ENCODE measurements at regions not wholly inside any gene's neighbourhood (a gene's known extent, or its start where the extent isn't known, plus 50 kb on each side); places are given as distances from the start of the nearest gene placed in this dataset.

DNA sequence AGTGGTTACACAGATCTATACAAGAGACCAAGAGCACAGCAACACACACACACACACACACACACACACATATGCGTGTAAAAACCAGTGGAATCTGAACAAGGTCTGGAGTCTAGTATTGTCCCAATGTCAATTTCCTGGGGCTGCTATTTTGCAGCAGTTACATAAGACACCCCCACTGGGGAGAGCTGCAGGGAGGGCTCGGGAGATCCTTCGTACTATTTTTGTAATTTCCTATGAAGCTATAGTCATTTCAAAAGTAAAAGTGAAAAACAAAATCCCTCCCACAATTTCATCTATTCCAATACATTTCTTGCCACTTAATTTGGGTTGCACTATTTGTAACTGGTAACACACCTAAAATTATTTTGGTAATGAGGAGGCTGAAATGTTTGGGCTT lies 68.5 kb downstream of the C16orf95 start (continued):
- TF ChIP-seq, protein P1, sequence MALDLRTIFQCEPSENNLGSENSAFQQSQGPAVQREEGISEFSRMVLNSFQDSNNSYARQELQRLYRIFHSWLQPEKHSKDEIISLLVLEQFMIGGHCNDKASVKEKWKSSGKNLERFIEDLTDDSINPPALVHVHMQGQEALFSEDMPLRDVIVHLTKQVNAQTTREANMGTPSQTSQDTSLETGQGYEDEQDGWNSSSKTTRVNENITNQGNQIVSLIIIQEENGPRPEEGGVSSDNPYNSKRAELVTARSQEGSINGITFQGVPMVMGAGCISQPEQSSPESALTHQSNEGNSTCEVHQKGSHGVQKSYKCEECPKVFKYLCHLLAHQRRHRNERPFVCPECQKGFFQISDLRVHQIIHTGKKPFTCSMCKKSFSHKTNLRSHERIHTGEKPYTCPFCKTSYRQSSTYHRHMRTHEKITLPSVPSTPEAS (tag by site-specific recombination; IDR thresholded peaks at IDR 0.05) = no peak
- TF ChIP-seq ZBTB17 (tag by site-specific recombination; IDR thresholded peaks at IDR 0.05) = no peak
- TF ChIP-seq, protein P2, sequence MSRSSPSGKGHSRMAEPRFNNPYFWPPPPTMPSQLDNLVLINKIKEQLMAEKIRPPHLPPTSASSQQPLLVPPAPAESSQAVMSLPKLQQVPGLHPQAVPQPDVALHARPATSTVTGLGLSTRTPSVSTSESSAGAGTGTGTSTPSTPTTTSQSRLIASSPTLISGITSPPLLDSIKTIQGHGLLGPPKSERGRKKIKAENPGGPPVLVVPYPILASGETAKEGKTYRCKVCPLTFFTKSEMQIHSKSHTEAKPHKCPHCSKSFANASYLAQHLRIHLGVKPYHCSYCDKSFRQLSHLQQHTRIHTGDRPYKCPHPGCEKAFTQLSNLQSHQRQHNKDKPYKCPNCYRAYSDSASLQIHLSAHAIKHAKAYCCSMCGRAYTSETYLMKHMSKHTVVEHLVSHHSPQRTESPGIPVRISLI (tag by site-specific recombination; IDR thresholded peaks at IDR 0.05) = no peak

DNA sequence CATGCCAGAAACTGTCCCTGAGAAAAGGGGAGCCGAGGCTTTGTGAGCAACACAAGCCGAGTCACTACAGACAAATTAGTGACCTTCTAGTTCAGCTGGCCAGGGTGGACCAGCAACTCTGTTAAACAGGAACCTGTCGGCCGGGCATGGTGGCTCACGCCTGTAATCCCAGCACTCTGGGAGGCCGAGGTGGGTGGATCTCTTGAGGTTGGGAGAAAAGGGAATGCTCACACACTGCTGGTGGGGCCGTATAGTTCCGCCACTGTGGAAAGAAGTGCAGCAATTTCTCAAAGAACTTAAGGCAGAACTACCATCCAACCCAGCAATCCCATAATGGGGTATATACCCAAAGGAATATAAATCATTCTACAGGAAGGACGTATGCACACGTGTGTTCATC lies 67.8 kb downstream of the C16orf95 start:
- Histone ChIP-seq H3K27ac (ENCODE audit: extremely low read depth, low read depth, low read length) (no peak overlapping the region), H3K9me3 (ENCODE audit: control insufficient read depth, insufficient read depth, low read depth, low read length) (no peaks in the 10 kb centered on the region), H3K4me1 (ENCODE audit: control insufficient read depth, insufficient read depth, low read length) (peaks cover 10% of the 10 kb centered on the region), H3K36me3 (ENCODE audit: control insufficient read depth in 2 of 2, insufficient read depth in 1 of 2, low read length in 2 of 2) (no peaks in the 10 kb centered on the region), H3K4me3 (ENCODE audit: low read depth, low read length) (no peak overlapping the region)
- TF ChIP-seq IKZF3 (tag by site-specific recombination; IDR thresholded peaks at IDR 0.05) (no peak), ZNF548 (tag by site-specific recombination; IDR thresholded peaks at IDR 0.05) (no peak), ZBTB8A (tag by site-specific recombination; IDR thresholded peaks at IDR 0.05) (no peak), ZNF350 (tag by site-specific recombination; IDR thresholded peaks at IDR 0.05) (no peak), ZNF677 (tag by site-specific recombination; IDR thresholded peaks at IDR 0.05) (no peak), ZNF544 (tag by site-specific recombination; IDR thresholded peaks at IDR 0.05) (no peak), ZNF629 (tag by site-specific recombination; IDR thresholded peaks at IDR 0.05) (no peak), ZNF169 (tag by site-specific recombination; IDR thresholded peaks at IDR 0.05) (no peak), ZNF510 (tag by site-specific recombination; IDR thresholded peaks at IDR 0.05; ENCODE audit: insufficient replicate concordance) (no peak), SP7 (tag by site-specific recombination; IDR thresholded peaks at IDR 0.05) (no peak), ZNF391 (tag by site-specific recombination; IDR thresholded peaks at IDR 0.05; ENCODE audit: borderline replicate concordance, low read depth) (no peak), ZNF701 (tag by site-specific recombination; IDR thresholded peaks at IDR 0.05) (no peak), ZNF48 (tag by site-specific recombination; IDR thresholded peaks at IDR 0.05) (no peak), ZNF585B (tag by site-specific recombination; IDR thresholded peaks at IDR 0.05) (no peak), ZNF132 (tag by site-specific recombination; IDR thresholded peaks at IDR 0.05; ENCODE audit: borderline replicate concordance) (no peak)
- TF ChIP-seq, protein P3, sequence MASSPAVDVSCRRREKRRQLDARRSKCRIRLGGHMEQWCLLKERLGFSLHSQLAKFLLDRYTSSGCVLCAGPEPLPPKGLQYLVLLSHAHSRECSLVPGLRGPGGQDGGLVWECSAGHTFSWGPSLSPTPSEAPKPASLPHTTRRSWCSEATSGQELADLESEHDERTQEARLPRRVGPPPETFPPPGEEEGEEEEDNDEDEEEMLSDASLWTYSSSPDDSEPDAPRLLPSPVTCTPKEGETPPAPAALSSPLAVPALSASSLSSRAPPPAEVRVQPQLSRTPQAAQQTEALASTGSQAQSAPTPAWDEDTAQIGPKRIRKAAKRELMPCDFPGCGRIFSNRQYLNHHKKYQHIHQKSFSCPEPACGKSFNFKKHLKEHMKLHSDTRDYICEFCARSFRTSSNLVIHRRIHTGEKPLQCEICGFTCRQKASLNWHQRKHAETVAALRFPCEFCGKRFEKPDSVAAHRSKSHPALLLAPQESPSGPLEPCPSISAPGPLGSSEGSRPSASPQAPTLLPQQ (tag by site-specific recombination; IDR thresholded peaks at IDR 0.05) = no peak
- TF ChIP-seq, protein P2 (tag by site-specific recombination; IDR thresholded peaks at IDR 0.05) = no peak
- TF ChIP-seq, protein P4, sequence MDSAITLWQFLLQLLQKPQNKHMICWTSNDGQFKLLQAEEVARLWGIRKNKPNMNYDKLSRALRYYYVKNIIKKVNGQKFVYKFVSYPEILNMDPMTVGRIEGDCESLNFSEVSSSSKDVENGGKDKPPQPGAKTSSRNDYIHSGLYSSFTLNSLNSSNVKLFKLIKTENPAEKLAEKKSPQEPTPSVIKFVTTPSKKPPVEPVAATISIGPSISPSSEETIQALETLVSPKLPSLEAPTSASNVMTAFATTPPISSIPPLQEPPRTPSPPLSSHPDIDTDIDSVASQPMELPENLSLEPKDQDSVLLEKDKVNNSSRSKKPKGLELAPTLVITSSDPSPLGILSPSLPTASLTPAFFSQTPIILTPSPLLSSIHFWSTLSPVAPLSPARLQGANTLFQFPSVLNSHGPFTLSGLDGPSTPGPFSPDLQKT (IDR thresholded peaks at IDR 0.05; ENCODE audit: borderline replicate concordance, low read depth, low read length) = no peak
- TF ChIP-seq, protein P5, sequence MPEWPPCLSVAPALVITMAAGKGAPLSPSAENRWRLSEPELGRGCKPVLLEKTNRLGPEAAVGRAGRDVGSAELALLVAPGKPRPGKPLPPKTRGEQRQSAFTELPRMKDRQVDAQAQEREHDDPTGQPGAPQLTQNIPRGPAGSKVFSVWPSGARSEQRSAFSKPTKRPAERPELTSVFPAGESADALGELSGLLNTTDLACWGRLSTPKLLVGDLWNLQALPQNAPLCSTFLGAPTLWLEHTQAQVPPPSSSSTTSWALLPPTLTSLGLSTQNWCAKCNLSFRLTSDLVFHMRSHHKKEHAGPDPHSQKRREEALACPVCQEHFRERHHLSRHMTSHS (tag by site-specific recombination; IDR thresholded peaks at IDR 0.05) = no peak
- TF ChIP-seq, protein P6, sequence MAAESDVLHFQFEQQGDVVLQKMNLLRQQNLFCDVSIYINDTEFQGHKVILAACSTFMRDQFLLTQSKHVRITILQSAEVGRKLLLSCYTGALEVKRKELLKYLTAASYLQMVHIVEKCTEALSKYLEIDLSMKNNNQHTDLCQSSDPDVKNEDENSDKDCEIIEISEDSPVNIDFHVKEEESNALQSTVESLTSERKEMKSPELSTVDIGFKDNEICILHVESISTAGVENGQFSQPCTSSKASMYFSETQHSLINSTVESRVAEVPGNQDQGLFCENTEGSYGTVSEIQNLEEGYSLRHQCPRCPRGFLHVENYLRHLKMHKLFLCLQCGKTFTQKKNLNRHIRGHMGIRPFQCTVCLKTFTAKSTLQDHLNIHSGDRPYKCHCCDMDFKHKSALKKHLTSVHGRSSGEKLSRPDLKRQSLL (tag by site-specific recombination; IDR thresholded peaks at IDR 0.05) = no peak
- ChIA-PET CTCF (interaction anchor here (1.7 kb wide), 1 partner anchor 30 kb away, joined by 3 read pairs; no protein-coding TSS in a partner anchor), POLR2A (no interaction called here)
